Liver (tissue), 8 donors: ENCODE measurements at regions not wholly inside any gene's neighbourhood (a gene's known extent, or its start where the extent isn't known, plus 50 kb on each side); places are given as distances from the start of the nearest gene placed in this dataset.

Source experiments
- DNase-seq: peaks from one replicate; pipeline ENCODE4 v3.0.0-alpha.2; 2017; ENCODE audit warnings: low spot score
- H3K27ac ChIP-seq, 2 donors: one replicate each; pipeline ENCODE4 v1.7.0; 2013; ENCODE audit warnings: inconsistent platforms in 2 of 2, low read length in 2 of 2, control low read depth in 1 of 2, low read depth in 1 of 2, mild to moderate bottlenecking in 1 of 2
- H3K27me3 ChIP-seq, 4 donors: one replicate each; pipeline versions ENCODE4 v1.6.1 to v1.7.0; 2013; ENCODE audit warnings: low read length in 3 of 4, inconsistent platforms in 1 of 4, mild to moderate bottlenecking in 1 of 4, moderate library complexity in 1 of 4; ENCODE audit not compliant: control insufficient read depth in 4 of 4, insufficient read depth in 4 of 4
- H3K36me3 ChIP-seq, 4 donors: one replicate each; pipeline versions ENCODE4 v1.6.1 to v1.7.0; 2013; ENCODE audit warnings: low read length in 3 of 4, mild to moderate bottlenecking in 3 of 4, low read depth in 1 of 4, moderate library complexity in 1 of 4; ENCODE audit not compliant: control insufficient read depth in 4 of 4, insufficient read depth in 3 of 4
- H3K4me1 ChIP-seq, 4 donors: one replicate each; pipeline versions ENCODE4 v1.6.1 to v1.7.0; 2013; ENCODE audit warnings: low read length in 3 of 4, mild to moderate bottlenecking in 3 of 4, moderate library complexity in 1 of 4; ENCODE audit not compliant: control insufficient read depth in 4 of 4, insufficient read depth in 4 of 4
- H3K4me3 ChIP-seq, 3 donors: one replicate each; pipeline versions ENCODE4 v1.6.1 to v1.7.0; 2013; ENCODE audit warnings: low read length in 3 of 3, control low read depth in 1 of 3, low read depth in 1 of 3, mild to moderate bottlenecking in 1 of 3
- H3K9ac ChIP-seq, 2 donors: one replicate each; pipeline ENCODE4 v1.7.0; 2013; ENCODE audit warnings: low read length in 2 of 2, mild to moderate bottlenecking in 2 of 2, moderate library complexity in 2 of 2, control low read depth in 1 of 2, low read depth in 1 of 2
- H3K9me3 ChIP-seq, 4 donors: one replicate each; pipeline versions ENCODE4 v1.6.1 to v1.7.0; 2013; ENCODE audit warnings: low read length in 3 of 4; ENCODE audit not compliant: control insufficient read depth in 4 of 4
- ATF3 ChIP-seq: IDR thresholded peaks from 2 replicates; pipeline ENCODE4 v1.6.1; 2016; ENCODE audit warnings: antibody characterized with exemption
- CTCF ChIP-seq: fragments of 150-350 bp; IDR thresholded peaks from 2 replicates; pipeline ENCODE4 v1.5.1; 2017; ENCODE audit warnings: improper control_type of control experiment, low read depth, low read length; ENCODE audit not compliant: missing input control
- EGR1 ChIP-seq, 2 donors: IDR thresholded peaks; 2 replicates each; pipeline ENCODE4 v1.6.1; 2016 to 2018; ENCODE audit warnings: antibody characterized with exemption in 2 of 2, low read depth in 2 of 2
- FOXA1 ChIP-seq: IDR thresholded peaks from 2 replicates; pipeline ENCODE4 v1.6.1; 2016; ENCODE audit warnings: antibody characterized with exemption
- GABPA ChIP-seq, 2 donors: IDR thresholded peaks in 1 of 2; conservative IDR thresholded peaks in 1 of 2; 2 replicates each; pipeline ENCODE4 v1.6.1; 2016; ENCODE audit warnings: antibody characterized with exemption in 2 of 2, mild to moderate bottlenecking in 1 of 2, moderate library complexity in 1 of 2
- HNF4A ChIP-seq, 2 donors: conservative IDR thresholded peaks; 2 replicates each; pipeline ENCODE4 v1.6.1; 2016; ENCODE audit warnings: antibody characterized with exemption in 2 of 2, mild to moderate bottlenecking in 2 of 2
- HNF4G ChIP-seq: IDR thresholded peaks from 2 replicates; pipeline ENCODE4 v1.6.1; 2016; ENCODE audit warnings: antibody characterized with exemption
- JUND ChIP-seq, 2 donors: IDR thresholded peaks; 2 replicates each; pipeline ENCODE4 v1.6.1; 2016; ENCODE audit warnings: antibody characterized with exemption in 2 of 2
- MAX ChIP-seq: IDR thresholded peaks from 2 replicates; pipeline ENCODE4 v1.6.1; 2016; ENCODE audit warnings: antibody characterized with exemption
- NR2F2 ChIP-seq: IDR thresholded peaks from 2 replicates; pipeline ENCODE4 v1.6.1; 2016; ENCODE audit warnings: antibody characterized with exemption
- RAD21 ChIP-seq, 2 donors: IDR thresholded peaks; 2 replicates each; pipeline ENCODE4 v1.6.1; 2016; ENCODE audit warnings: antibody characterized with exemption in 2 of 2, mild to moderate bottlenecking in 2 of 2
- REST ChIP-seq: IDR thresholded peaks from 2 replicates; pipeline ENCODE4 v1.6.1; 2016; ENCODE audit warnings: antibody characterized with exemption, mild to moderate bottlenecking
- RXRA ChIP-seq, 2 donors: IDR thresholded peaks; 2 replicates each; pipeline ENCODE4 v1.6.1; 2017 to 2018; ENCODE audit warnings: antibody characterized with exemption in 2 of 2, mild to moderate bottlenecking in 1 of 2
- SP1 ChIP-seq: IDR thresholded peaks from 2 replicates; pipeline ENCODE4 v1.6.1; 2018; ENCODE audit warnings: antibody characterized with exemption, mild to moderate bottlenecking
- YY1 ChIP-seq: IDR thresholded peaks from 2 replicates; pipeline ENCODE4 v1.6.1; 2016; ENCODE audit warnings: antibody characterized with exemption, mild to moderate bottlenecking
- ZBTB33 ChIP-seq: IDR thresholded peaks from 2 replicates; pipeline ENCODE4 v1.6.1; 2016; ENCODE audit warnings: antibody characterized with exemption
- WGBS: extraction: QIAGEN DNeasy Blood & Tissue Kit; methylation state at CpG from one replicate; pipeline ENCODE4 v1.1.7; 2013; 5-methylcytosine and 5-hydroxymethylcytosine counted together
- donor health status: healthy.
- donor health status: healthy.
- donor health status: healthy.
- donor health status: healthy.
- donor health status: healthy.

GRCh38 chr7:21354284-21354683, 73.6 kb upstream of the SP4 start:
- no peaks in the 10 kb centered on the region for H3K9me3 ChIP-seq
- no peak overlapping the region for H3K4me3 ChIP-seq
- no peak overlapping the region for H3K27ac ChIP-seq
- DNase-seq = no peak
- peaks cover 0 to 4% (median 0%) of the 10 kb centered on the region in 4 donors for H3K27me3 ChIP-seq
- 87% methylated on average over 5 of the region's 5 CpGs for WGBS
- no peak for TF ChIP-seq CTCF
- TF ChIP-seq ZBTB33 = no peak
- TF ChIP-seq HNF4A (conservative IDR thresholded peaks at IDR 0.05) = no peak
- no peak for TF ChIP-seq GABPA (IDR thresholded peaks at IDR 0.05 in 1 of 2, conservative IDR thresholded peaks at IDR 0.05 in 1 of 2)
- no peak for TF ChIP-seq EGR1 (IDR thresholded peaks at IDR 0.05; ENCODE audit: low read depth in 2 of 2)
- no peak for TF ChIP-seq RAD21 (IDR thresholded peaks at IDR 0.05)
- TF ChIP-seq REST = no peak
- no peak for TF ChIP-seq NR2F2
- TF ChIP-seq ATF3 = no peak
- TF ChIP-seq RXRA (IDR thresholded peaks at IDR 0.05) = no peak
- no peak for TF ChIP-seq SP1
- no peak for TF ChIP-seq JUND (IDR thresholded peaks at IDR 0.05)
- no peak for TF ChIP-seq YY1
- TF ChIP-seq HNF4G = no peak
- no peak for TF ChIP-seq FOXA1
- no peak for TF ChIP-seq MAX
- no peaks in the 10 kb centered on the region for H3K4me1 ChIP-seq
- H3K9ac ChIP-seq = no peak overlapping the region
- H3K36me3 ChIP-seq = no peaks in the 10 kb centered on the region

- Histone ChIP-seq H3K9ac (no peak overlapping the region), H3K4me3 (no peak overlapping the region), H3K9me3 (no peaks in the 10 kb centered on the region), H3K4me1 (no peaks in the 10 kb centered on the region), H3K27ac (no peak overlapping the region), H3K36me3 (no peaks in the 10 kb centered on the region), H3K27me3 (peaks cover 0 to 4% (median 0%) of the 10 kb centered on the region in 4 donors)
- TF ChIP-seq NR2F2 (no peak), EGR1 (IDR thresholded peaks at IDR 0.05; ENCODE audit: low read depth in 2 of 2) (no peak), REST (no peak), ATF3 (no peak)
- DNase-seq = no peak
- WGBS = 63% methylated on average over 2 of the region's 2 CpGs
Observed at GRCh38 chr7:21355406-21355874, 72.4 kb upstream of the SP4 start.
